Neural progenitor cell (in vitro differentiated cells): ENCODE measurements at regions not wholly inside any gene's neighbourhood (a gene's known extent, or its start where the extent isn't known, plus 50 kb on each side); places are given as distances from the start of the nearest gene placed in this dataset.

Experiments used
- EZH2 ChIP-seq: fragments of 200-600 bp; sonication (generic); IDR thresholded peaks from 2 replicates; pipeline ENCODE4 v1.6.1; 2017; ENCODE audit warnings: antibody characterized with exemption, mild to moderate bottlenecking, moderate library complexity
- TF ChIP-seq, protein P1 (sequence below): fragments of 200-600 bp; sonication (generic); IDR thresholded peaks from 2 replicates; pipeline ENCODE4 v1.5.1; 2017; ENCODE audit warnings: antibody characterized with exemption, mild to moderate bottlenecking

DNA sequence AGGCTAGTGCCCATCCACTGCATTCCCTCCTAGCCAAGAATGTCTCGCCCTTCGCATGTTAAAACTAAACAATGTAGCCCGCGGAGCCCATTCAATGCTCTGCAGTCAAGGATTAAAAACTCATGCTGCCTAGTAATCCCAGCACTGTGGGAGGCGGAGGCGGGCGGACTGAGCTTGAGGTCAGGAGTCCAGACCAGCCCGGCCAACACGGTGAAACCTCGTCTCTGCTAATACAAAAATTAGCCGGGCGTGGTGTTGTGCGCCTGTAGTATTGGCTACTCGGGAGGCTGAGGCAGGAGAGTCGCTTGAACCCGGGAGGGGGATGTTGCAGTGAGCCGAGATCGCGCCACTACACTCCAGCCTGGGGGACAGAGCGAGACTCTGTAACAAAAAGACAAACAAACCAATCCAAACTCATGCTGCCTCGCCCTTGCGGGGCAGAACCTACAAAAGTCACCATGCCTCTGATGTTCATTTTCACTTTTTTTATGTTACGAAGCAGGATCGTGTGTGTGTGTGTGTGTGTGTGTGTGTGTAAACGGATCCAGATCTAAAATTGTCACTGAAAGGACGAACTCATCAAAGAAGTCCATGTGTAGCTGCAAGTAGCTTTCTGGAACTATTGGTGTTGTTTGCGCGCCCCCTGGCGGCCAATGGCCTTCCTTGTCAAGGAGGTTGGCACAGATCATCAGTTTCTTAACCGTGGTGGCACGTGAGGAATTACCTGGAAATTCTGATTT, 54.8 kb upstream of the SPESP1 start:
- TF ChIP-seq, protein P1, sequence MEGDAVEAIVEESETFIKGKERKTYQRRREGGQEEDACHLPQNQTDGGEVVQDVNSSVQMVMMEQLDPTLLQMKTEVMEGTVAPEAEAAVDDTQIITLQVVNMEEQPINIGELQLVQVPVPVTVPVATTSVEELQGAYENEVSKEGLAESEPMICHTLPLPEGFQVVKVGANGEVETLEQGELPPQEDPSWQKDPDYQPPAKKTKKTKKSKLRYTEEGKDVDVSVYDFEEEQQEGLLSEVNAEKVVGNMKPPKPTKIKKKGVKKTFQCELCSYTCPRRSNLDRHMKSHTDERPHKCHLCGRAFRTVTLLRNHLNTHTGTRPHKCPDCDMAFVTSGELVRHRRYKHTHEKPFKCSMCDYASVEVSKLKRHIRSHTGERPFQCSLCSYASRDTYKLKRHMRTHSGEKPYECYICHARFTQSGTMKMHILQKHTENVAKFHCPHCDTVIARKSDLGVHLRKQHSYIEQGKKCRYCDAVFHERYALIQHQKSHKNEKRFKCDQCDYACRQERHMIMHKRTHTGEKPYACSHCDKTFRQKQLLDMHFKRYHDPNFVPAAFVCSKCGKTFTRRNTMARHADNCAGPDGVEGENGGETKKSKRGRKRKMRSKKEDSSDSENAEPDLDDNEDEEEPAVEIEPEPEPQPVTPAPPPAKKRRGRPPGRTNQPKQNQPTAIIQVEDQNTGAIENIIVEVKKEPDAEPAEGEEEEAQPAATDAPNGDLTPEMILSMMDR, result peak; percentile 94
- TF ChIP-seq EZH2, result no peak
